Astrocyte (in vitro differentiated cells and primary cell): ENCODE measurements at regions not wholly inside any gene's neighbourhood (a gene's known extent, or its start where the extent isn't known, plus 50 kb on each side); places are given as distances from the start of the nearest gene placed in this dataset.

ENCODE experiments used
- DNase-seq: peaks from one replicate; pipeline ENCODE4 v3.0.0-alpha.2; 2010; ENCODE audit warnings: low read depth
- FAIRE-seq: peaks from 2 replicates; lab custom pipeline; 2011; peaks lifted over from hg19 to GRCh38; lab: Jason Lieb, UNC
- H2AFZ ChIP-seq: 2 replicates; pipeline ENCODE4 v1.6.0; 2012; ENCODE audit warnings: low read depth, low read length, inconsistent platforms
- H3K27ac ChIP-seq: 2 replicates; pipeline ENCODE4 v1.5.1; 2011; ENCODE audit warnings: low read depth, low read length, inconsistent platforms
- H3K27me3 ChIP-seq: 2 replicates; pipeline ENCODE4 v1.6.0; 2011; ENCODE audit warnings: low read length, inconsistent platforms; ENCODE audit not compliant: insufficient read depth
- H3K36me3 ChIP-seq: 2 replicates; pipeline ENCODE4 v1.5.1; 2011; ENCODE audit warnings: low read length, inconsistent platforms; ENCODE audit not compliant: insufficient read depth
- H3K4me1 ChIP-seq: 2 replicates; pipeline ENCODE4 v1.5.1; 2011; ENCODE audit warnings: low read length, inconsistent platforms; ENCODE audit not compliant: insufficient read depth
- H3K4me2 ChIP-seq: 2 replicates; pipeline ENCODE4 v1.6.0; 2012; ENCODE audit warnings: low read length, inconsistent platforms
- H3K4me3 ChIP-seq: 2 replicates; pipeline ENCODE4 v1.5.1; 2011; ENCODE audit warnings: low read depth, mild to moderate bottlenecking, low read length, inconsistent platforms; ENCODE audit not compliant: insufficient read depth
- H3K79me2 ChIP-seq: 2 replicates; pipeline ENCODE4 v1.6.0; 2012; ENCODE audit warnings: mild to moderate bottlenecking, low read length, inconsistent platforms; ENCODE audit not compliant: insufficient read depth
- H3K9ac ChIP-seq: 2 replicates; pipeline ENCODE4 v1.6.0; 2012; ENCODE audit warnings: mild to moderate bottlenecking, low read length, inconsistent platforms
- H3K9me3 ChIP-seq: 2 replicates; pipeline ENCODE4 v1.5.1; 2012; ENCODE audit warnings: low read depth, mild to moderate bottlenecking, low read length, inconsistent platforms; ENCODE audit not compliant: insufficient read depth
- H4K20me1 ChIP-seq: 2 replicates; pipeline ENCODE4 v1.6.0; 2012; ENCODE audit warnings: low read length, inconsistent platforms; ENCODE audit not compliant: insufficient read depth
- H3K27ac Mint-ChIP-seq: one replicate; pipeline ENCODE4 v1.8.0; 2021; ENCODE audit warnings: mild to moderate bottlenecking, mixed read lengths; ENCODE audit not compliant: unreplicated experiment
- H3K27me3 Mint-ChIP-seq: one replicate; pipeline ENCODE4 v1.8.0; 2021; ENCODE audit warnings: low read depth, mixed read lengths; ENCODE audit not compliant: unreplicated experiment
- H3K36me3 Mint-ChIP-seq: one replicate; pipeline ENCODE4 v1.8.0; 2021; ENCODE audit warnings: low read depth, mixed read lengths; ENCODE audit not compliant: unreplicated experiment
- H3K4me1 Mint-ChIP-seq: one replicate; pipeline ENCODE4 v1.8.0; 2021; ENCODE audit warnings: low read depth, mixed read lengths; ENCODE audit not compliant: unreplicated experiment
- H3K4me3 Mint-ChIP-seq: one replicate; pipeline ENCODE4 v1.8.0; 2021; ENCODE audit warnings: mild to moderate bottlenecking, moderate library complexity, mixed read lengths; ENCODE audit not compliant: unreplicated experiment
- H3K9me3 Mint-ChIP-seq: one replicate; pipeline ENCODE4 v1.8.0; 2021; ENCODE audit warnings: mild to moderate bottlenecking, mixed read lengths; ENCODE audit not compliant: unreplicated experiment
- EZH2 ChIP-seq: IDR thresholded peaks from 2 replicates; pipeline ENCODE4 v1.6.1; 2012; ENCODE audit warnings: mild to moderate bottlenecking, low read length, inconsistent platforms; ENCODE audit not compliant: insufficient read depth
- TF ChIP-seq, protein P1 (sequence below): IDR thresholded peaks from 2 replicates; pipeline ENCODE4 v1.5.1; 2011; ENCODE audit warnings: low read depth, mild to moderate bottlenecking, inconsistent platforms, low read length, moderate library complexity; ENCODE audit not compliant: insufficient read depth

DNA sequence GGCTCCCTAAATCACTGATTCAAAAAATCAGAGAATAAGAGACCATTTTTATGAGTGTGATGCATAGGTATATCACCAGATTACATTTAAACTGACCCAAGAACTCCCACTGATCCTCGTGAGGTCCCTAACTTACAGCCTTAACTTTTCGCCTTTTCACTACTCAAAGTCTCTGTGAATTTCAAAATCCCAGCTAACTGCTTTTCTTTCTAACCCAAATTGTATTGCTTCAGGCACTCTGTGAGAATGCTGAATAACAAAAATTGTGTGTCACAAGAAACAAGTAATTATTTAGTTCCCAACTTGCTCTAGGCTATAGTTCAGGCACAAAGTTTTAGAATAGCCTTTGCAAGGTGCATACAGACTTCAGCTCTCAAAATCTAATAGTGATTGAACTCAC is 368.6 kb downstream of the CHSY3 start:
- H3K9me3 Mint-ChIP-seq, result no peaks in the 10 kb centered on the region
- FAIRE-seq (no peak), DNase-seq (no peak)
- no peaks in the 10 kb centered on the region for H3K36me3 Mint-ChIP-seq
- Histone ChIP-seq H4K20me1 (no peaks in the 10 kb centered on the region), H3K4me1 (no peaks in the 10 kb centered on the region), H3K4me2 (no peak overlapping the region), H3K9ac (no peak overlapping the region), H3K9me3 (no peaks in the 10 kb centered on the region), H3K79me2 (no peaks in the 10 kb centered on the region), H3K27ac (no peak overlapping the region), H3K4me3 (no peak overlapping the region), H2AFZ (no peak overlapping the region), H3K36me3 (no peaks in the 10 kb centered on the region), H3K27me3 (no peaks in the 10 kb centered on the region)
- no peak overlapping the region for H3K4me3 Mint-ChIP-seq
- TF ChIP-seq EZH2, result no peak
- TF ChIP-seq, protein P1, sequence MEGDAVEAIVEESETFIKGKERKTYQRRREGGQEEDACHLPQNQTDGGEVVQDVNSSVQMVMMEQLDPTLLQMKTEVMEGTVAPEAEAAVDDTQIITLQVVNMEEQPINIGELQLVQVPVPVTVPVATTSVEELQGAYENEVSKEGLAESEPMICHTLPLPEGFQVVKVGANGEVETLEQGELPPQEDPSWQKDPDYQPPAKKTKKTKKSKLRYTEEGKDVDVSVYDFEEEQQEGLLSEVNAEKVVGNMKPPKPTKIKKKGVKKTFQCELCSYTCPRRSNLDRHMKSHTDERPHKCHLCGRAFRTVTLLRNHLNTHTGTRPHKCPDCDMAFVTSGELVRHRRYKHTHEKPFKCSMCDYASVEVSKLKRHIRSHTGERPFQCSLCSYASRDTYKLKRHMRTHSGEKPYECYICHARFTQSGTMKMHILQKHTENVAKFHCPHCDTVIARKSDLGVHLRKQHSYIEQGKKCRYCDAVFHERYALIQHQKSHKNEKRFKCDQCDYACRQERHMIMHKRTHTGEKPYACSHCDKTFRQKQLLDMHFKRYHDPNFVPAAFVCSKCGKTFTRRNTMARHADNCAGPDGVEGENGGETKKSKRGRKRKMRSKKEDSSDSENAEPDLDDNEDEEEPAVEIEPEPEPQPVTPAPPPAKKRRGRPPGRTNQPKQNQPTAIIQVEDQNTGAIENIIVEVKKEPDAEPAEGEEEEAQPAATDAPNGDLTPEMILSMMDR, result no peak
- H3K27ac Mint-ChIP-seq, result no peak overlapping the region
- no peaks in the 10 kb centered on the region for H3K4me1 Mint-ChIP-seq
- no peaks in the 10 kb centered on the region for H3K27me3 Mint-ChIP-seq

DNA sequence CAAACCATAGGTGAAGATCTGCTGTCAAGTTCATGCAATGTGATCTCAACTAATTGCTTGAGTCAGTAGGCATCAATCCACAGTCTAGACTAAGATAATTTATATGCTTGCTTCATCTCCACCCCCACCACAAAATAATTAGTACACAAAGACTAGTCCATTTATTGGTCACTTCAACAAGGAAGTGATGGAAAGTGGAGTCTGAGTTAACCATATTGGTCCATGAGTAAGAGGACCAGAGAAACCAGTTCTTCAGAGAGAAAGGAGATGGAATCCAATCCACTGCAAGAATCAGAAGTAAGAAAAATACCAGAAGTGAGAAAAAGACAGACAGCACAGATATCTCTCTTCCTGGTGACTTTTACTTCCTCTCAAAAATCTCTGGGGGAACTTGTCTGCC is 366.5 kb downstream of the CHSY3 start:
- no peak for FAIRE-seq
- no peak overlapping the region for H3K4me2 ChIP-seq
- H3K4me1 ChIP-seq, result no peaks in the 10 kb centered on the region
- Mint-ChIP-seq H3K9me3 (no peaks in the 10 kb centered on the region), H3K36me3 (no peaks in the 10 kb centered on the region), H3K27me3 (no peaks in the 10 kb centered on the region), H3K4me1 (no peaks in the 10 kb centered on the region), H3K27ac (no peak overlapping the region), H3K4me3 (no peak overlapping the region)
- no peaks in the 10 kb centered on the region for H3K79me2 ChIP-seq
- TF ChIP-seq, protein P1, result no peak
- TF ChIP-seq EZH2, result no peak
- no peaks in the 10 kb centered on the region for H3K36me3 ChIP-seq
- H3K4me3 ChIP-seq, result no peak overlapping the region
- H4K20me1 ChIP-seq, result no peaks in the 10 kb centered on the region
- no peak overlapping the region for H3K9ac ChIP-seq
- no peaks in the 10 kb centered on the region for H3K9me3 ChIP-seq
- no peaks in the 10 kb centered on the region for H3K27me3 ChIP-seq
- no peak overlapping the region for H3K27ac ChIP-seq
- no peak for DNase-seq
- H2AFZ ChIP-seq, result no peak overlapping the region

DNA sequence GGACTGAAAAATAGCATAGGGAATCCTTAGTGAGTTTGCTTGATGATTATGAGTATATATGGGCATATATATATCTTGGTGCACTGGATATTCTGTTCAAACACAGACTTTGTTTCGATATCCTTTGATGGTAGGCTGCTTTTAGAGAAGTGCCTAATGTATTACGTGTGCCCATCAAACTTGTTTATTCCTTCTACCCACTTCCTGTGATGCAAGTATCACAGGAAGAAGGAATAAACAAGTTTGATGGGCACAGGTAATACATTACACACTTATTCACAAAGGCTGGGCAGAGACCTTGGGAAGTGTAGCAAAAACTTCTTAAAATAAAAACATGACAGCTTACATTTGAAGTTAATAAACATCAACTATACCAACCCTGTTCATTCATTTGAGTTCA is 364.2 kb downstream of the CHSY3 start:
- no peaks in the 10 kb centered on the region for H4K20me1 ChIP-seq
- no peak overlapping the region for H3K4me3 ChIP-seq
- no peaks in the 10 kb centered on the region for H3K36me3 Mint-ChIP-seq
- H3K4me3 Mint-ChIP-seq, result no peak overlapping the region
- H3K27me3 Mint-ChIP-seq, result no peaks in the 10 kb centered on the region
- H3K27ac Mint-ChIP-seq, result no peak overlapping the region
- no peaks in the 10 kb centered on the region for H3K9me3 ChIP-seq
- no peaks in the 10 kb centered on the region for H3K4me1 Mint-ChIP-seq
- TF ChIP-seq, protein P1, result no peak
- no peak for TF ChIP-seq EZH2
- no peaks in the 10 kb centered on the region for H3K27me3 ChIP-seq
- H3K9ac ChIP-seq, result no peak overlapping the region
- H3K27ac ChIP-seq, result no peak overlapping the region
- DNase-seq (no peak), FAIRE-seq (no peak)
- no peaks in the 10 kb centered on the region for H3K4me1 ChIP-seq
- H3K36me3 ChIP-seq, result no peaks in the 10 kb centered on the region
- no peaks in the 10 kb centered on the region for H3K79me2 ChIP-seq
- H3K9me3 Mint-ChIP-seq, result no peaks in the 10 kb centered on the region
- H3K4me2 ChIP-seq, result no peak overlapping the region
- no peak overlapping the region for H2AFZ ChIP-seq
